Neuronal stem cell (in vitro differentiated cells): ENCODE measurements at regions not wholly inside any gene's neighbourhood (a gene's known extent, or its start where the extent isn't known, plus 50 kb on each side); places are given as distances from the start of the nearest gene placed in this dataset.

Source experiments
- DNase-seq: peaks from one replicate; pipeline ENCODE4 v3.0.0-alpha.2; 2013; ENCODE audit warnings: low spot score
- H2AFZ ChIP-seq: one replicate; pipeline ENCODE4 v1.6.1; 2013; ENCODE audit warnings: mild to moderate bottlenecking, low read length, inconsistent platforms
- H2AK5ac ChIP-seq: 2 replicates; pipeline ENCODE4 v1.6.1; 2013; ENCODE audit warnings: low read depth, mild to moderate bottlenecking, inconsistent platforms, low read length, moderate library complexity, mixed read lengths
- H2BK120ac ChIP-seq: 2 replicates; pipeline ENCODE4 v1.6.1; 2013; ENCODE audit warnings: low read depth, mild to moderate bottlenecking, inconsistent platforms, low read length, moderate library complexity, mixed read lengths
- H2BK12ac ChIP-seq: one replicate; pipeline ENCODE4 v1.6.1; 2013; ENCODE audit warnings: low read length, inconsistent platforms
- H2BK15ac ChIP-seq: 2 replicates; pipeline ENCODE4 v1.6.1; 2013; ENCODE audit warnings: mild to moderate bottlenecking, low read length, inconsistent platforms, mixed read lengths
- H2BK5ac ChIP-seq: one replicate; pipeline ENCODE4 v1.6.1; 2013; ENCODE audit warnings: inconsistent platforms, mild to moderate bottlenecking, low read length, moderate library complexity
- H3K14ac ChIP-seq: one replicate; pipeline ENCODE4 v1.6.1; 2013; ENCODE audit warnings: low read length, inconsistent platforms
- H3K18ac ChIP-seq: 2 replicates; pipeline ENCODE4 v1.6.1; 2013; ENCODE audit warnings: low read length, inconsistent platforms
- H3K23ac ChIP-seq: 2 replicates; pipeline ENCODE4 v1.6.1; 2013; ENCODE audit warnings: low read depth, mild to moderate bottlenecking, mixed read lengths, low read length, inconsistent platforms; ENCODE audit not compliant: poor library complexity
- H3K27ac ChIP-seq: replicated peaks from 3 replicates; pipeline ENCODE4 v1.5.1; 2013; ENCODE audit warnings: low read length, inconsistent platforms
- H3K27me3 ChIP-seq, 3 experiments: 2 replicates each; pipeline ENCODE4 v1.6.1; 2013; ENCODE audit warnings: low read length in 3 of 3, mild to moderate bottlenecking in 2 of 3, inconsistent platforms in 1 of 3, low read depth in 1 of 3, mixed read lengths in 1 of 3, moderate library complexity in 1 of 3; ENCODE audit not compliant: control insufficient read depth in 3 of 3, insufficient read depth in 3 of 3
- H3K36me3 ChIP-seq, 2 donors: replicated peaks in 1 of 2; 2 replicates each; pipeline ENCODE4 v1.6.1; 2013; ENCODE audit warnings: low read length in 2 of 2; ENCODE audit not compliant: control insufficient read depth in 2 of 2, insufficient read depth in 2 of 2
- H3K4ac ChIP-seq: 2 replicates; pipeline ENCODE4 v1.6.1; 2013; ENCODE audit warnings: inconsistent platforms, mild to moderate bottlenecking, low read length, moderate library complexity
- H3K4me1 ChIP-seq, 2 donors: 1 replicate in 1 of 2; 2 replicates in 1 of 2; pipeline ENCODE4 v1.6.1; 2013; ENCODE audit warnings: low read length in 2 of 2, low read depth in 1 of 2; ENCODE audit not compliant: control insufficient read depth in 2 of 2, insufficient read depth in 1 of 2
- H3K4me2 ChIP-seq: one replicate; pipeline ENCODE4 v1.6.1; 2013; ENCODE audit warnings: mild to moderate bottlenecking, low read length, inconsistent platforms; ENCODE audit not compliant: insufficient read depth, poor library complexity, severe bottlenecking
- H3K4me3 ChIP-seq, 2 donors: 2 replicates each; pipeline ENCODE4 v1.5.1; 2013; ENCODE audit warnings: low read length in 2 of 2, mild to moderate bottlenecking in 2 of 2, inconsistent platforms in 1 of 2, moderate library complexity in 1 of 2
- H3K79me1 ChIP-seq: one replicate; pipeline ENCODE4 v1.6.1; 2013; ENCODE audit warnings: low read depth, mild to moderate bottlenecking, inconsistent platforms, low read length, moderate library complexity
- H3K9ac ChIP-seq: one replicate; pipeline ENCODE4 v1.6.1; 2013; ENCODE audit warnings: mild to moderate bottlenecking, low read depth, low read length, inconsistent platforms; ENCODE audit not compliant: poor library complexity
- H3K9me3 ChIP-seq, 2 donors: replicated peaks in 1 of 2; 2 replicates each; pipeline versions ENCODE3 to v1.6.1; 2013; ENCODE audit warnings: low read length in 2 of 2, mild to moderate bottlenecking in 2 of 2, inconsistent platforms in 1 of 2, low read depth in 1 of 2, mixed read lengths in 1 of 2, moderate library complexity in 1 of 2; ENCODE audit not compliant: control insufficient read depth in 2 of 2, insufficient read depth in 1 of 2
- H4K8ac ChIP-seq: one replicate; pipeline ENCODE4 v1.6.1; 2013; ENCODE audit warnings: low read depth, mild to moderate bottlenecking, inconsistent platforms, low read length, moderate library complexity
- H4K91ac ChIP-seq: one replicate; pipeline ENCODE4 v1.6.1; 2013; ENCODE audit warnings: low read length, low read depth, mild to moderate bottlenecking, inconsistent platforms; ENCODE audit not compliant: poor library complexity
- WGBS, 2 donors: extraction: QIAGEN DNeasy Blood & Tissue Kit; methylation state at CpG; one replicate each; pipeline ENCODE4 v1.1.7; 2013; ENCODE audit warnings: missing lambda C conversion rate in 2 of 2, mixed read lengths in 1 of 2; ENCODE audit not compliant: insufficient read length in 2 of 2, insufficient replicate concordance in 1 of 2; ENCODE audit errors: extremely low coverage in 2 of 2; 5-methylcytosine and 5-hydroxymethylcytosine counted together

- H3K9me3 ChIP-seq, result no peaks in the 10 kb centered on the region
- no peak overlapping the region for H3K9ac ChIP-seq
- H3K14ac ChIP-seq, result no peak overlapping the region
- no peak overlapping the region for H3K4ac ChIP-seq
- no peak overlapping the region for H2BK5ac ChIP-seq
- peaks cover 0 to 14% (median 0%) of the 10 kb centered on the region in 3 experiments for H3K27me3 ChIP-seq
- peaks cover 0 to 34% of the 10 kb centered on the region in 2 donors for H3K4me1 ChIP-seq
- H3K27ac ChIP-seq, result peak overlapping the region; percentile 52
- no peak overlapping the region for H2AK5ac ChIP-seq
- no peak overlapping the region for H2BK12ac ChIP-seq
- H4K91ac ChIP-seq, result no peak overlapping the region
- H4K8ac ChIP-seq, result no peak overlapping the region
- H2AFZ ChIP-seq, result no peak overlapping the region
- no peak overlapping the region for H3K23ac ChIP-seq
- no peaks in the 10 kb centered on the region for H3K79me1 ChIP-seq
- H3K18ac ChIP-seq, result peak overlapping the region; percentile 61
- no peaks in the 10 kb centered on the region for H3K36me3 ChIP-seq
- H3K4me2 ChIP-seq, result no peak overlapping the region
- DNase-seq, result no peak
- H2BK120ac ChIP-seq, result no peak overlapping the region
- H3K4me3 ChIP-seq, result no peak overlapping the region
- no CpG with 5 or more reads among the region's 4 CpGs for WGBS, 2 donors
- H2BK15ac ChIP-seq, result no peak overlapping the region
Observed at GRCh38 chr1:36667836-36668235, 185.1 kb upstream of the CSF3R start.

- no peak overlapping the region for H3K18ac ChIP-seq
- H3K14ac ChIP-seq, result no peak overlapping the region
- no peak overlapping the region for H2BK12ac ChIP-seq
- H3K9ac ChIP-seq, result no peak overlapping the region
- H3K4ac ChIP-seq, result no peak overlapping the region
- no peak overlapping the region for H3K4me2 ChIP-seq
- no peak overlapping the region for H2BK120ac ChIP-seq
- DNase-seq, result no peak
- no peak overlapping the region for H3K23ac ChIP-seq
- H4K8ac ChIP-seq, result no peak overlapping the region
- no peak overlapping the region for H4K91ac ChIP-seq
- WGBS, 2 donors, result no CpG with 5 or more reads among the region's 3 CpGs
- peaks cover 0 to 28% of the 10 kb centered on the region in 2 donors for H3K4me1 ChIP-seq
- no peaks in the 10 kb centered on the region for H3K36me3 ChIP-seq
- peak overlapping the region; percentile 33 for H3K27ac ChIP-seq
- no peak overlapping the region for H2AK5ac ChIP-seq
- H3K9me3 ChIP-seq, result no peaks in the 10 kb centered on the region
- H2BK15ac ChIP-seq, result no peak overlapping the region
- H2BK5ac ChIP-seq, result no peak overlapping the region
- no peaks in the 10 kb centered on the region for H3K79me1 ChIP-seq
- H3K27me3 ChIP-seq, result peaks cover 0 to 14% (median 0%) of the 10 kb centered on the region in 3 experiments
- H3K4me3 ChIP-seq, result no peak overlapping the region
- H2AFZ ChIP-seq, result no peak overlapping the region
Observed at GRCh38 chr1:36667256-36667655, 184.5 kb upstream of the CSF3R start.

GRCh38 chr1:36665478-36666080 is 182.9 kb upstream of the CSF3R start:
- Histone ChIP-seq H4K91ac (peak overlapping the region; percentile 68), H3K4me2 (no peak overlapping the region), H2BK5ac (no peak overlapping the region), H3K14ac (peak overlapping the region; percentile 10), H3K27ac (no peak overlapping the region), H2BK120ac (no peak overlapping the region), H3K36me3 (no peaks in the 10 kb centered on the region), H3K79me1 (no peaks in the 10 kb centered on the region), H3K9ac (no peak overlapping the region), H2AK5ac (peak overlapping the region; percentile 92), H4K8ac (no peak overlapping the region), H3K27me3 (peaks cover 0 to 20% (median 0%) of the 10 kb centered on the region in 3 experiments), H3K4me3 (no peak overlapping the region), H2AFZ (no peak overlapping the region), H3K23ac (no peak overlapping the region), H3K4ac (no peak overlapping the region), H3K18ac (peak overlapping the region; percentile 82), H3K9me3 (no peaks in the 10 kb centered on the region), H2BK15ac (peak overlapping the region; percentile 23), H3K4me1 (peaks cover 0 to 24% of the 10 kb centered on the region in 2 donors), H2BK12ac (peak overlapping the region; percentile 19)
- DNase-seq, result no peak
- WGBS, 2 donors, result no CpG with 5 or more reads among the region's 9 CpGs

- H3K9ac ChIP-seq, result no peak overlapping the region
- H3K4ac ChIP-seq, result no peak overlapping the region
- H2BK5ac ChIP-seq, result no peak overlapping the region
- no peak overlapping the region for H3K14ac ChIP-seq
- no peak for DNase-seq
- H3K4me2 ChIP-seq, result no peak overlapping the region
- no peak overlapping the region for H3K27ac ChIP-seq
- H2AFZ ChIP-seq, result no peak overlapping the region
- H2AK5ac ChIP-seq, result peak overlapping the region; percentile 92
- H3K79me1 ChIP-seq, result no peaks in the 10 kb centered on the region
- no peak overlapping the region for H2BK120ac ChIP-seq
- H2BK15ac ChIP-seq, result peak overlapping the region; percentile 23
- peaks cover 0 to 17% of the 10 kb centered on the region in 2 donors for H3K4me1 ChIP-seq
- no CpG with 5 or more reads among the region's 11 CpGs for WGBS, 2 donors
- no peaks in the 10 kb centered on the region for H3K36me3 ChIP-seq
- H3K4me3 ChIP-seq, result no peak overlapping the region
- no peak overlapping the region for H2BK12ac ChIP-seq
- H4K91ac ChIP-seq, result peak overlapping the region; percentile 68
- no peaks in the 10 kb centered on the region for H3K9me3 ChIP-seq
- H3K27me3 ChIP-seq, result peaks cover 0 to 20% (median 0%) of the 10 kb centered on the region in 3 experiments
- H3K23ac ChIP-seq, result no peak overlapping the region
- H4K8ac ChIP-seq, result no peak overlapping the region
- peak overlapping the region; percentile 44 for H3K18ac ChIP-seq
Observed at GRCh38 chr1:36664571-36665287, 182.0 kb upstream of the CSF3R start.
